ENCODE measurements at regions not wholly inside any gene's neighbourhood (a gene's known extent, or its start where the extent isn't known, plus 50 kb on each side); places are given as distances from the start of the nearest gene placed in this dataset.

DNA sequence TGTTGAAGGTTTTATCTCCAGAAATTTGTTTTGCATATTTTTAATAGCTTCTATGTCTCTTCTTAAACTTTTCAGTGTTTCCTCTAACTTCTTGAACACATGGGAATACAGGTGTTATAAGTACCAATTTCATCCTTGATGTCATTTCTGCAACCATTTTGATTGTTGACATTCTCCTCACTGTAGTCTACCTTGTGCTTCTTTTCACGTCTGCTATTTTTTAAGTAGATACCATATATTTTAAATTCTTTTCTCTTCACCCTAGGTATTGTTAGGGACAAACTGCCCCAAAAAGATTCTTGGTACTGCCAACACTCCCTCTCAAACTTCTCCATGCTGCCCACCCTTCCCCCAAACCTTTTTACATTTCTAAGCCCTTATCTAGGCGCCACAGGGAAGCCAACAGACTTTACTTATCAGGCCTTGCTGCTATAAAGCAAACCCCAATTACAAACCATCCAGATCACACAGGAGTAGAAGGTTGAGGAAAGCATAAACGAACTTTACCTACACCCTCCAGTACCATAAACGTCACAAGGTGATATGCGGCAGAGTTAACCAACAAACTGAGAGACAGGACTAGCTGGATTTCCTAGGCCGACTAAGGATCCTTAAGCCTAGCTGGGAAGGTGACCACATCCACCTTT lies 1165.3 kb downstream of the TAF11L14 start:
- in situ Hi-C loops (cut with MboI; ENCODE audit: low sequenced_read_pairs) = no loop called here
- CTCF ChIA-PET = no interaction called here
- 70% methylated on average over 2 of the region's 6 CpGs; no CpG with 5 or more reads in 1 of the 2 experiments for WGBS, 2 experiments (ENCODE audit: extremely low coverage in 2 of 2, insufficient read length in 1 of 2)
- no peak overlapping the region for H3K56ac ChIP-seq (ENCODE audit: extremely low read depth, insufficient read depth, low read length)
- no peak overlapping the region for H3K9ac ChIP-seq (ENCODE audit: low read depth, low read length)
- no peaks in the 10 kb centered on the region for H3K9me1 ChIP-seq (ENCODE audit: insufficient read depth, low read length)
- H2BK5ac ChIP-seq (ENCODE audit: low read depth, low read length, poor library complexity, severe bottlenecking) = no peak overlapping the region
- TF ChIP-seq MXI1 (IDR thresholded peaks at IDR 0.05; ENCODE audit: borderline replicate concordance, low read depth, low read length) (no peak), CHD1 (IDR thresholded peaks at IDR 0.05; ENCODE audit: low read depth, low read length) (no peak), MAZ (IDR thresholded peaks at IDR 0.05; ENCODE audit: borderline replicate concordance, low read depth, low read length) (no peak), CEBPB (IDR thresholded peaks at IDR 0.05; ENCODE audit: low read depth, low read length) (no peak), RAD21 (IDR thresholded peaks at IDR 0.05; ENCODE audit: low read length) (no peak), FOS (IDR thresholded peaks at IDR 0.05; ENCODE audit: low read depth, low read length) (no peak), NFE2L2 (IDR thresholded peaks at IDR 0.05; ENCODE audit: low read depth, low read length) (no peak), RCOR1 (IDR thresholded peaks at IDR 0.05; ENCODE audit: insufficient replicate concordance, low read length) (no peak), SMC3 (IDR thresholded peaks at IDR 0.05; ENCODE audit: low read depth, low read length) (no peak), POLR2A (IDR thresholded peaks at IDR 0.05; ENCODE audit: low read depth, low read length) (no peak), MAFK (IDR thresholded peaks at IDR 0.05; ENCODE audit: low read depth, low read length) (no peak), BHLHE40 (IDR thresholded peaks at IDR 0.05; ENCODE audit: low read depth, low read length) (no peak), RFX5 (IDR thresholded peaks at IDR 0.05; ENCODE audit: low read depth, low read length) (no peak)
- TF ChIP-seq, protein P1, sequence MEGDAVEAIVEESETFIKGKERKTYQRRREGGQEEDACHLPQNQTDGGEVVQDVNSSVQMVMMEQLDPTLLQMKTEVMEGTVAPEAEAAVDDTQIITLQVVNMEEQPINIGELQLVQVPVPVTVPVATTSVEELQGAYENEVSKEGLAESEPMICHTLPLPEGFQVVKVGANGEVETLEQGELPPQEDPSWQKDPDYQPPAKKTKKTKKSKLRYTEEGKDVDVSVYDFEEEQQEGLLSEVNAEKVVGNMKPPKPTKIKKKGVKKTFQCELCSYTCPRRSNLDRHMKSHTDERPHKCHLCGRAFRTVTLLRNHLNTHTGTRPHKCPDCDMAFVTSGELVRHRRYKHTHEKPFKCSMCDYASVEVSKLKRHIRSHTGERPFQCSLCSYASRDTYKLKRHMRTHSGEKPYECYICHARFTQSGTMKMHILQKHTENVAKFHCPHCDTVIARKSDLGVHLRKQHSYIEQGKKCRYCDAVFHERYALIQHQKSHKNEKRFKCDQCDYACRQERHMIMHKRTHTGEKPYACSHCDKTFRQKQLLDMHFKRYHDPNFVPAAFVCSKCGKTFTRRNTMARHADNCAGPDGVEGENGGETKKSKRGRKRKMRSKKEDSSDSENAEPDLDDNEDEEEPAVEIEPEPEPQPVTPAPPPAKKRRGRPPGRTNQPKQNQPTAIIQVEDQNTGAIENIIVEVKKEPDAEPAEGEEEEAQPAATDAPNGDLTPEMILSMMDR (conservative IDR thresholded peaks at IDR 0.05; ENCODE audit: low read depth, low read length) = no peak
- TF ChIP-seq, protein P2, sequence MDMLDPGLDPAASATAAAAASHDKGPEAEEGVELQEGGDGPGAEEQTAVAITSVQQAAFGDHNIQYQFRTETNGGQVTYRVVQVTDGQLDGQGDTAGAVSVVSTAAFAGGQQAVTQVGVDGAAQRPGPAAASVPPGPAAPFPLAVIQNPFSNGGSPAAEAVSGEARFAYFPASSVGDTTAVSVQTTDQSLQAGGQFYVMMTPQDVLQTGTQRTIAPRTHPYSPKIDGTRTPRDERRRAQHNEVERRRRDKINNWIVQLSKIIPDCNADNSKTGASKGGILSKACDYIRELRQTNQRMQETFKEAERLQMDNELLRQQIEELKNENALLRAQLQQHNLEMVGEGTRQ (IDR thresholded peaks at IDR 0.05; ENCODE audit: low read depth, low read length) = no peak
- TF ChIP-seq, protein P3, sequence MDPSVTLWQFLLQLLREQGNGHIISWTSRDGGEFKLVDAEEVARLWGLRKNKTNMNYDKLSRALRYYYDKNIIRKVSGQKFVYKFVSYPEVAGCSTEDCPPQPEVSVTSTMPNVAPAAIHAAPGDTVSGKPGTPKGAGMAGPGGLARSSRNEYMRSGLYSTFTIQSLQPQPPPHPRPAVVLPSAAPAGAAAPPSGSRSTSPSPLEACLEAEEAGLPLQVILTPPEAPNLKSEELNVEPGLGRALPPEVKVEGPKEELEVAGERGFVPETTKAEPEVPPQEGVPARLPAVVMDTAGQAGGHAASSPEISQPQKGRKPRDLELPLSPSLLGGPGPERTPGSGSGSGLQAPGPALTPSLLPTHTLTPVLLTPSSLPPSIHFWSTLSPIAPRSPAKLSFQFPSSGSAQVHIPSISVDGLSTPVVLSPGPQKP (IDR thresholded peaks at IDR 0.05; ENCODE audit: borderline replicate concordance, low read depth, low read length) = no peak
- H3K4me2 ChIP-seq (ENCODE audit: low read depth, low read length) = no peak overlapping the region
- H2AFZ ChIP-seq (replicated peaks; ENCODE audit: low read length, poor library complexity) = no peak overlapping the region
- no peak overlapping the region for H2BK15ac ChIP-seq (ENCODE audit: low read depth, low read length)
- no peaks in the 10 kb centered on the region for H4K20me1 ChIP-seq (ENCODE audit: insufficient read depth, low read length)
- no peak overlapping the region for H3K27ac ChIP-seq (ENCODE audit: insufficient read depth, low read length)
- intact Hi-C loops (cut with micrococcal nuclease) = no loop called here
- POLR2A ChIA-PET (ENCODE audit: unreplicated experiment) = no interaction called here
- no peak overlapping the region for H3K18ac ChIP-seq (ENCODE audit: low read depth, low read length)
- H3K4me3 ChIP-seq (ENCODE audit: insufficient read depth, low read depth, low read length) = no peak overlapping the region
- no peaks in the 10 kb centered on the region for H3K36me3 ChIP-seq (ENCODE audit: control insufficient read depth, insufficient read depth, low read length)
- no peak overlapping the region for H2AK9ac ChIP-seq (replicated peaks; ENCODE audit: low read depth, low read length, poor library complexity)
- H3K4ac ChIP-seq (ENCODE audit: low read depth, low read length) = no peak overlapping the region
- H2AK5ac ChIP-seq (ENCODE audit: low read depth, low read length) = no peak overlapping the region
- H2BK20ac ChIP-seq (ENCODE audit: low read depth, low read length) = no peak overlapping the region
- no peak overlapping the region for H4K91ac ChIP-seq (ENCODE audit: insufficient read depth, low read depth, low read length)
- no peaks in the 10 kb centered on the region for H3K79me1 ChIP-seq (ENCODE audit: low read depth in 1 of 2, low read length in 2 of 2)
- H3K27me3 ChIP-seq (ENCODE audit: control insufficient read depth, insufficient read depth, low read length) = no peaks in the 10 kb centered on the region
- H2BK120ac ChIP-seq (ENCODE audit: low read depth, low read length) = no peak overlapping the region
- no peak overlapping the region for H3K14ac ChIP-seq (replicated peaks; ENCODE audit: low read depth, low read length)
- H4K5ac ChIP-seq (ENCODE audit: low read depth, low read length) = no peak overlapping the region
- no peak overlapping the region for H4K8ac ChIP-seq (ENCODE audit: low read depth in 2 of 2, low read length in 2 of 2)
- ATAC-seq (ENCODE audit: low read depth) = no peak
- dilution Hi-C loops (cut with HindIII; ENCODE audit: low sequenced_read_pairs, unreplicated experiment) = no loop called here
- H3K23ac ChIP-seq (ENCODE audit: low read depth, low read length) = no peak overlapping the region
- H3K9me3 ChIP-seq (ENCODE audit: control insufficient read depth, insufficient read depth, low read length) = peaks cover 2% of the 10 kb centered on the region; the same call in 1 of the 2 replicates
- BruUV-seq (replicated peaks) = no TSS peak
- no peaks in the 10 kb centered on the region for H3K4me1 ChIP-seq (ENCODE audit: control insufficient read depth, insufficient read depth, low read length)
- no peak for DNase-seq

Data from IMR-90 (cell line).